ENCODE measurements at regions not wholly inside any gene's neighbourhood (a gene's known extent, or its start where the extent isn't known, plus 50 kb on each side); places are given as distances from the start of the nearest gene placed in this dataset.

- no peak overlapping the region for H3K4me3 ChIP-seq
- no peaks in the 10 kb centered on the region for H3K27me3 ChIP-seq
- H3K9me3 ChIP-seq, result no peaks in the 10 kb centered on the region
- TF ChIP-seq CTCF (IDR thresholded peaks at IDR 0.05), result no peak
- TF ChIP-seq POLR2AphosphoS5 (IDR thresholded peaks at IDR 0.05), result no peak
- H3K36me3 ChIP-seq, result no peaks in the 10 kb centered on the region
- H3K4me1 ChIP-seq, result no peaks in the 10 kb centered on the region
- no peak for ATAC-seq
- WGBS, 2 donors (ENCODE audit: low coverage in 1 of 2), result 43 to 64% methylated on average over 6 of the region's 6 CpGs
- no peak overlapping the region for H3K27ac ChIP-seq
These were observed 206.8 kb downstream of the ZNF326 start for GRCh38 chr1:90201467-90202358.

- no peaks in the 10 kb centered on the region for H3K36me3 ChIP-seq
- H3K9me3 ChIP-seq, result no peaks in the 10 kb centered on the region
- no peaks in the 10 kb centered on the region for H3K4me1 ChIP-seq
- 62 to 77% methylated on average over 4 to 5 of the region's 5 CpGs for WGBS, 2 donors (ENCODE audit: low coverage in 1 of 2)
- no peaks in the 10 kb centered on the region for H3K27me3 ChIP-seq
- H3K27ac ChIP-seq, result no peak overlapping the region
- H3K4me3 ChIP-seq, result no peak overlapping the region
- ATAC-seq, result no peak
- TF ChIP-seq POLR2AphosphoS5 (IDR thresholded peaks at IDR 0.05) (no peak), CTCF (IDR thresholded peaks at IDR 0.05) (no peak), EP300 (IDR thresholded peaks at IDR 0.05) (no peak), POLR2A (IDR thresholded peaks at IDR 0.05) (no peak)
These were observed 205.8 kb downstream of the ZNF326 start for GRCh38 chr1:90200646-90201205.

GRCh38 chr1:90198616-90199332, 203.9 kb downstream of the ZNF326 start:
- TF ChIP-seq POLR2A (IDR thresholded peaks at IDR 0.05), result no peak
- H3K9me3 ChIP-seq, result no peaks in the 10 kb centered on the region
- no peak for ATAC-seq
- no peaks in the 10 kb centered on the region for H3K4me1 ChIP-seq
- no peak overlapping the region for H3K4me3 ChIP-seq
- no peaks in the 10 kb centered on the region for H3K36me3 ChIP-seq
- peaks cover 4% of the 10 kb centered on the region for H3K27me3 ChIP-seq
- WGBS, 2 donors (ENCODE audit: low coverage in 1 of 2), result 13 to 31% methylated on average over 10 to 11 of the region's 13 CpGs
- no peak overlapping the region for H3K27ac ChIP-seq

- no peaks in the 10 kb centered on the region for H3K4me1 ChIP-seq
- no peak overlapping the region for H3K4me3 ChIP-seq
- H3K27ac ChIP-seq, result no peak overlapping the region
- peaks cover 5% of the 10 kb centered on the region for H3K27me3 ChIP-seq
- ATAC-seq, result no peak
- H3K9me3 ChIP-seq, result no peaks in the 10 kb centered on the region
- WGBS, 2 donors (ENCODE audit: low coverage in 1 of 2), result 76 to 80% methylated on average over 3 of the region's 6 CpGs
- no peaks in the 10 kb centered on the region for H3K36me3 ChIP-seq
- TF ChIP-seq CTCF (IDR thresholded peaks at IDR 0.05) (no peak), POLR2A (IDR thresholded peaks at IDR 0.05) (no peak), EP300 (IDR thresholded peaks at IDR 0.05) (no peak), POLR2AphosphoS5 (IDR thresholded peaks at IDR 0.05) (no peak)
These were observed 198.2 kb downstream of the ZNF326 start for GRCh38 chr1:90193116-90193515.

GRCh38 chr1:90192408-90192807, 197.5 kb downstream of the ZNF326 start:
- Histone ChIP-seq H3K27me3 (peaks cover 5% of the 10 kb centered on the region), H3K9me3 (no peaks in the 10 kb centered on the region), H3K36me3 (no peaks in the 10 kb centered on the region), H3K4me1 (no peaks in the 10 kb centered on the region), H3K27ac (no peak overlapping the region), H3K4me3 (no peak overlapping the region)
- 58 to 90% methylated on average over 2 of the region's 2 CpGs for WGBS, 2 donors (ENCODE audit: low coverage in 1 of 2)
- ATAC-seq, result no peak
- TF ChIP-seq CTCF (IDR thresholded peaks at IDR 0.05) (no peak), POLR2A (IDR thresholded peaks at IDR 0.05) (no peak), EP300 (IDR thresholded peaks at IDR 0.05) (no peak), POLR2AphosphoS5 (IDR thresholded peaks at IDR 0.05) (no peak)

Measured in gastroesophageal sphincter (tissue), 4 donors.